Activated naive CD4-positive, alpha-beta T cell treated with anti-CD3 and anti-CD28 coated beads for 36 hours (primary cell): ENCODE measurements at regions not wholly inside any gene's neighbourhood (a gene's known extent, or its start where the extent isn't known, plus 50 kb on each side); places are given as distances from the start of the nearest gene placed in this dataset.

Experiments used
- CTCF ChIA-PET: fragments of 350-600 bp; sonication (Branson Sonifier 250); formaldehyde crosslinking; loops from one replicate; lab custom pipeline; 2021; ENCODE audit warnings: antibody characterized with exemption; lab: Charles Lee
- DNase-seq: peaks from one replicate; pipeline ENCODE4 v3.0.0-alpha.2; 2020
- H3K27ac Mint-ChIP-seq: one replicate; pipeline ENCODE4 v1.8.0; 2021; ENCODE audit warnings: mild to moderate bottlenecking, mixed read lengths
- H3K27me3 Mint-ChIP-seq: one replicate; pipeline ENCODE4 v1.8.0; 2021; ENCODE audit warnings: low read depth, mixed read lengths
- H3K36me3 Mint-ChIP-seq: one replicate; pipeline ENCODE4 v1.8.0; 2021; ENCODE audit warnings: low read depth, mixed read lengths
- H3K4me1 Mint-ChIP-seq: one replicate; pipeline ENCODE4 v1.8.0; 2021; ENCODE audit warnings: low read depth, mixed read lengths
- H3K4me3 Mint-ChIP-seq: one replicate; pipeline ENCODE4 v1.8.0; 2021; ENCODE audit warnings: mild to moderate bottlenecking, moderate library complexity, mixed read lengths
- H3K9me3 Mint-ChIP-seq: one replicate; pipeline ENCODE4 v1.8.0; 2021; ENCODE audit warnings: mixed read lengths
- intact Hi-C: fragments of 100-400 bp; cut with micrococcal nuclease; formaldehyde crosslinking; loops from one replicate; pipeline ENCODE4 v1.15.1; 2023

- intact Hi-C loops, result no loop called here
- Mint-ChIP-seq H3K36me3 (no peaks in the 10 kb centered on the region), H3K4me3 (no peak overlapping the region), H3K4me1 (no peaks in the 10 kb centered on the region), H3K9me3 (no peaks in the 10 kb centered on the region), H3K27ac (no peak overlapping the region), H3K27me3 (no peaks in the 10 kb centered on the region)
- CTCF ChIA-PET, result no interaction called here
- no peak for DNase-seq
Observed at GRCh38 chr2:114044985-114045384, 155.1 kb downstream of the ACTR3 start.

GRCh38 chr2:114046373-114046772 is 156.5 kb downstream of the ACTR3 start:
- Mint-ChIP-seq H3K27me3 (peaks cover 1% of the 10 kb centered on the region), H3K4me3 (no peak overlapping the region), H3K36me3 (no peaks in the 10 kb centered on the region), H3K27ac (no peak overlapping the region), H3K4me1 (no peaks in the 10 kb centered on the region), H3K9me3 (no peaks in the 10 kb centered on the region)
- intact Hi-C loops, result no loop called here
- CTCF ChIA-PET, result no interaction called here
- DNase-seq, result no peak

DNA sequence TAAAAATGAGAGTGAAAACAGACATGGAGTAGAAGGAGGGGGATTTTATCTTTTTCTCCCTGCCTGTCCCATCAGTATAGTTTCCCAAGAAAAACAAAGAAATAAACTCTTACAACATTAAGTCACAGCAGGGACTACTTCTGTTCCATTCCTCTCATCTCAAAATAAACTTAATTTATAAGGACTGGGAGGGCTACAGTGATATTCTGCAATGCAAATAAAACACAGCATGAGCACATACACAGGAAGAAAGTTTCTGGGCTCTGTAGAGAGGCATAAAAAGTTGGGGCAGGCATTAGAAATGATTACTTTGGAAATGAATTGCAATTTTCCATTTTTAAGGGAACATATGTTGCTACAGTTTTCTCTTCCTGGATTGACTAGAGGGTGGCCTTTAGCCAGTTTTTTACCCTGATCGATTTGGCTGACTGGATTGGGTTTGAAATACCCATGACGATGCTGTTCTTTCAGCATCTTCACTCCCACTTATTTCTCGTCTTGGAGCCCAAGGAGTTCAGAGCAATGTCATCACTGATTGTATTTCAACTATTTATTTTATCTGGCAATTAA is 157.1 kb downstream of the ACTR3 start:
- no peaks in the 10 kb centered on the region for H3K4me1 Mint-ChIP-seq
- no peaks in the 10 kb centered on the region for H3K36me3 Mint-ChIP-seq
- no peak overlapping the region for H3K27ac Mint-ChIP-seq
- CTCF ChIA-PET, result no interaction called here
- no peaks in the 10 kb centered on the region for H3K9me3 Mint-ChIP-seq
- DNase-seq, result no peak
- peaks cover 1% of the 10 kb centered on the region for H3K27me3 Mint-ChIP-seq
- intact Hi-C loops, result no loop called here
- H3K4me3 Mint-ChIP-seq, result no peak overlapping the region

DNA sequence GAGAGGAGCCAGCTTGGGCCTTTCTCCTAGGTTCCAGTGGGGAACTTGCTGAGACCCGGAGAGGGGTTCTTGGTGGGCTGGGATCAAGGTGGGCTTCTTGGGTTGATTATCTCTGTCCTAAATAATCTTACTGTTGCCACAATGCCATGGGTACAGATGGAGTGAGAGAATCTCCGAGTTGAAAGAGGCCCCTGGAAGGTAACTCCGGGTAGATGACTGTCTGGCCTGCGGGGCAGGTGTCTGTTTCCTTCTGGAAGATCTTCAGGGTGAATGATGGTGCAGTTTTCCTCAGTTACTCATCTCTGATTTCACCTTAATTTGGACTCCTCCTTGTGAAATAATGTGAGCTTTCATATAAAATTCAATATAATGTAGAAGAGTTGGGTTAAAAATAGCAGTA is 159.4 kb downstream of the ACTR3 start:
- Mint-ChIP-seq H3K4me1 (no peaks in the 10 kb centered on the region), H3K4me3 (no peak overlapping the region), H3K27me3 (peaks cover 11% of the 10 kb centered on the region), H3K9me3 (no peaks in the 10 kb centered on the region), H3K27ac (no peak overlapping the region), H3K36me3 (no peaks in the 10 kb centered on the region)
- CTCF ChIA-PET, result no interaction called here
- no peak for DNase-seq
- intact Hi-C loops, result no loop called here

- Mint-ChIP-seq H3K4me1 (no peaks in the 10 kb centered on the region), H3K27ac (no peak overlapping the region), H3K9me3 (no peaks in the 10 kb centered on the region), H3K27me3 (peaks cover 11% of the 10 kb centered on the region), H3K36me3 (no peaks in the 10 kb centered on the region), H3K4me3 (no peak overlapping the region)
- intact Hi-C loops, result no loop called here
- CTCF ChIA-PET, result no interaction called here
- no peak for DNase-seq
Observed at GRCh38 chr2:114049826-114050225, 159.9 kb downstream of the ACTR3 start.

DNA sequence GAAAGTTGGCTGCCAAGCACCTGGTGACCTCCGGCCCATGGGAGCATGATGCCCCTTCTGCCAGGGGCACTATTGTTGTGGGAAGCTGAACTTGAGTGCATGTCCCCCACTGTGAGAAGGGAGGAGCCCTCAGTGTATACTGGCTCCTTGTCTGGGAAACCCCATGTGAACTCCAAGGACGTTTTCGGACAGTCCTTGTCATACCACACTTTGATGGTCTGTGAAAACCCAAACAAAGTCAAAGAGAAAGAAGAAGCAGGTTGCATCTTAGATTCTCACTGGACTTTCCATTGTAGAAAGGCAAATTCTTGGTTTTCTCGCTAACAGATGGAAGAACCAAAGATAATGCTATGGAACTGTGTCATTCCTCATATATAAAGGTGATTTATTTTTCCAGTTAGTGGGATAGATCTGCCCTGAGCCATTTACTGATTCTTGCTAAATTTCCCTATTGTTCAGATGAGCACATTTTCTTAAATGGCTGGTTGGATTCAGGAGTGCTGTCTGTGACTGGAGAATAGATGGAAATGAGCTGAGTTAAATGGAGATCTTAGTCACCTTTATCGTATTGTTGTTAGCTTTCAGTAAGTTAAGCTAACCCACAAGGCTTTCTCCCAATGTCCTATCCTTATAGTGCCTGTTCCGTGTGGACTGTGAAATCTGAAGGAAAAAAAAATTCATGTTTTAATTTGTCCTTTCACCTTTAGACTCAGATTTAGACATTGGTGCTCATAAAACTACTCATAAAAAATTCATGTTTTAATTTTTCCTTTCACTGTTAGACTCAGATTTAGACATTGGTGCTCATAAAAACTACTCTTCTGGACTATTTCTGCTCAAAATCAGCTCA is 166.6 kb downstream of the ACTR3 start:
- intact Hi-C loops, result no loop called here

DNA sequence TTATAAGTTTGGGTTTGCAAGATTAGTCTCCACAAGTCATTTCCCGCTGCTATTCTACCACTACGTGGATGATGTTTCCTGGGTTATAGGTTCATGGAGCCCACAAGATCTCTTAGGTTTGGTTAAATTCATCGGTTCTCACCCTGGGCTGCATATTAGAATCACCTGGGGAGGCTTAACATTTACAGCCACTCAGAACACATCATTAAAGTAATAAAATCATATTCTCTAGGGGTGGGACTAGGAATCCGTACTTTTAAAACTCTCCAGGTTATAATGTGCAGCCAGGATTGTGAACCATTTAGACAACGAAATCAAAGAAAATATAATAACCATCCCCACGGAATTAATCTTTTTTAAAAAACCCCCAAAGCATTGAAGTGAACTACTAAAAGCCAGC is 167.7 kb downstream of the ACTR3 start:
- Mint-ChIP-seq H3K9me3 (no peaks in the 10 kb centered on the region), H3K4me3 (no peak overlapping the region), H3K27me3 (peaks cover 15% of the 10 kb centered on the region), H3K27ac (no peak overlapping the region), H3K4me1 (no peaks in the 10 kb centered on the region), H3K36me3 (no peaks in the 10 kb centered on the region)
- CTCF ChIA-PET, result no interaction called here
- intact Hi-C loops, result no loop called here
- no peak for DNase-seq

More for the DNA sequence above, 166.6 kb downstream of the ACTR3 start:
- H3K4me3 Mint-ChIP-seq, result no peak overlapping the region
- H3K27ac Mint-ChIP-seq, result no peak overlapping the region
- peaks cover 17% of the 10 kb centered on the region for H3K27me3 Mint-ChIP-seq
- no peak for DNase-seq
- CTCF ChIA-PET, result no interaction called here
- H3K9me3 Mint-ChIP-seq, result no peaks in the 10 kb centered on the region
- H3K36me3 Mint-ChIP-seq, result no peaks in the 10 kb centered on the region
- no peaks in the 10 kb centered on the region for H3K4me1 Mint-ChIP-seq

GRCh38 chr2:114061566-114062098 is 171.7 kb downstream of the ACTR3 start:
- Mint-ChIP-seq H3K4me3 (no peak overlapping the region), H3K36me3 (no peaks in the 10 kb centered on the region), H3K4me1 (no peaks in the 10 kb centered on the region), H3K9me3 (no peaks in the 10 kb centered on the region), H3K27ac (no peak overlapping the region), H3K27me3 (peaks cover 10% of the 10 kb centered on the region)
- DNase-seq, result no peak
- CTCF ChIA-PET, result no interaction called here
- intact Hi-C loops, result no loop called here

- Mint-ChIP-seq H3K4me3 (no peak overlapping the region), H3K4me1 (no peaks in the 10 kb centered on the region), H3K27ac (no peak overlapping the region), H3K9me3 (no peaks in the 10 kb centered on the region), H3K27me3 (peaks cover 8% of the 10 kb centered on the region), H3K36me3 (no peaks in the 10 kb centered on the region)
- CTCF ChIA-PET, result no interaction called here
- intact Hi-C loops, result no loop called here
- no peak for DNase-seq
Observed at GRCh38 chr2:114063346-114063745, 173.5 kb downstream of the ACTR3 start.

- no peaks in the 10 kb centered on the region for H3K9me3 Mint-ChIP-seq
Observed at GRCh38 chr2:114065731-114066130, 175.8 kb downstream of the ACTR3 start.

DNA sequence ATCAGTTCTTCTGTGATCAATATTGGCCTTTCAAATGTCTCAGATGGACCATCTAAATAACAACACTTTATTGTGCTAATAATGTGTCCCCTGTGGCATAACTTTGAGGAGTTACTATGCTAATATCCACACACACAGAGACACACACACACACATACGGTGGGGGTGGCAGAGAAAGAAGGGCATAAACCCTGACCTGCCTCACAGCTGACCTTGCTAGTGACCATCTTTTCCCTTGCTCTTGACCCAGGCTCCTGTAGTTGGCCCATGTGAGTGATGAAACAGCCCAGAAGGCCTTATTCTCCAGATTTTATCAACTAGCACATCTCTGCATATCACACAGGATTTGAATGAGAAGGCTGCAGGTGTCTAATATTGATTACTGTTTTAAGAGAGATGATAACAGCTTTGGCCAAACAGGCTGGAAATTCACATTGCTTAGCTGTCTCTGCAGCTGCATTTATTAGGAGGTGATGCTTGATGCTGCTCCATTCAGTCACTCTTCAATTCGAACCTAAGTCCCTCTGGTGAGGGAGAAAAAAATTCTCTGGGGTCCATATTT is 176.4 kb downstream of the ACTR3 start:
- H3K4me3 Mint-ChIP-seq, result no peak overlapping the region
- H3K9me3 Mint-ChIP-seq, result no peaks in the 10 kb centered on the region
- CTCF ChIA-PET, result no interaction called here
- no peak overlapping the region for H3K27ac Mint-ChIP-seq
- intact Hi-C loops, result no loop called here
- peaks cover 14% of the 10 kb centered on the region for H3K27me3 Mint-ChIP-seq
- no peaks in the 10 kb centered on the region for H3K4me1 Mint-ChIP-seq
- no peaks in the 10 kb centered on the region for H3K36me3 Mint-ChIP-seq
- no peak for DNase-seq

More at GRCh38 chr2:114065731-114066130, 175.8 kb downstream of the ACTR3 start:
- CTCF ChIA-PET, result no interaction called here
- no peaks in the 10 kb centered on the region for H3K36me3 Mint-ChIP-seq
- no peak for DNase-seq
- intact Hi-C loops, result no loop called here
- no peaks in the 10 kb centered on the region for H3K4me1 Mint-ChIP-seq
- peaks cover 14% of the 10 kb centered on the region for H3K27me3 Mint-ChIP-seq
- H3K4me3 Mint-ChIP-seq, result no peak overlapping the region
- no peak overlapping the region for H3K27ac Mint-ChIP-seq

DNA sequence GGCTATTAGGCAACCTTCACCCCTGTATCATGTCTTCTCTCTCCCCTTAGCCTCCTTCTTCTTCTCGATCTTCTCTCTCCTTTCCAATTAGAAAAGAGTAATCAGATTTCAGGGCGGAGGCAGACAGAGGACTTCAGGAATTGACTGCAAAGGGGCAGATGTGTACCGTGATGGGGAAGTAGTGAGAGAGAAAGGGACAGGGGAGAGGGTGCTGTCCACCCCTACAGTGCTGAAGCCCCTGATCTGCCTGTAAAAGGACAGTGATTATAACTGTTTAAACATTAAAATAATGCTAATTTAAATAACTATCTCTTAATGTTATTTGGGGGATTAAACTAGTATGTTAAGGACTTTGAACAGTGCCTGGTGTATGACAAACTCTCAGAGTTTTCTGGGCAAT is 178.5 kb downstream of the ACTR3 start:
- H3K27ac Mint-ChIP-seq, result no peak overlapping the region
- intact Hi-C loops, result no loop called here
- no peaks in the 10 kb centered on the region for H3K36me3 Mint-ChIP-seq
- H3K4me1 Mint-ChIP-seq, result no peaks in the 10 kb centered on the region
- CTCF ChIA-PET, result no interaction called here
- H3K4me3 Mint-ChIP-seq, result no peak overlapping the region
- DNase-seq, result peak; percentile 17
- H3K9me3 Mint-ChIP-seq, result no peaks in the 10 kb centered on the region
- peaks cover 20% of the 10 kb centered on the region for H3K27me3 Mint-ChIP-seq

DNA sequence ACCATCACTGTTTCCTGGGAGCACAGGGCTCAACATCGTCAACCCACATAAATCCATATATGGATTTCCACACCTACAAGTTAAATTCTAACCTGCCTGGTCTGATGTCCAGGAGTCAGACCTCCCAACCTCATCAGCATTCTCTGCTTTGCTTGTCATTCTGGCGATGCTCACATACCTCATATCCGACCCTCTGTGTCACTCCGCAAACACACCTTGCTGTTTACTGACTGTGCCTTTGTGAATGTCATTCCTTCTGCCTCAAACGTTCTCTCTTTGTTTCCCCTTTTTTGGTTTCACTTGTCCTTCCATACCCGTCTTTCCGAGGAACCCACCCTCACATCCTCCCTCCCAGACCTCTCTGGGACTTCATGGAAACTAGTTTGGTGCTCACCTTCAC is 187.1 kb downstream of the ACTR3 start:
- no peak overlapping the region for H3K27ac Mint-ChIP-seq
- no peak overlapping the region for H3K4me3 Mint-ChIP-seq
- H3K36me3 Mint-ChIP-seq, result no peaks in the 10 kb centered on the region
- peaks cover 16% of the 10 kb centered on the region for H3K27me3 Mint-ChIP-seq
- DNase-seq, result no peak
- no peaks in the 10 kb centered on the region for H3K4me1 Mint-ChIP-seq
- H3K9me3 Mint-ChIP-seq, result peaks cover 5% of the 10 kb centered on the region
- CTCF ChIA-PET, result no interaction called here
- intact Hi-C loops, result no loop called here
